GM18505 (cell line): ENCODE measurements at regions not wholly inside any gene's neighbourhood (a gene's known extent, or its start where the extent isn't known, plus 50 kb on each side); places are given as distances from the start of the nearest gene placed in this dataset.

ENCODE experiments used
- ATAC-seq: cut with Tn5 transposase; IDR thresholded peaks from one replicate; pipeline ENCODE4 v1.9.1; 2021; ENCODE audit not compliant: unreplicated experiment
- POLR2A ChIP-seq: IDR thresholded peaks from 4 replicates; pipeline ENCODE4 v1.6.1; 2011; ENCODE audit warnings: borderline replicate concordance; ENCODE audit not compliant: insufficient read depth, insufficient read length; ENCODE audit errors: extremely low read depth

DNA sequence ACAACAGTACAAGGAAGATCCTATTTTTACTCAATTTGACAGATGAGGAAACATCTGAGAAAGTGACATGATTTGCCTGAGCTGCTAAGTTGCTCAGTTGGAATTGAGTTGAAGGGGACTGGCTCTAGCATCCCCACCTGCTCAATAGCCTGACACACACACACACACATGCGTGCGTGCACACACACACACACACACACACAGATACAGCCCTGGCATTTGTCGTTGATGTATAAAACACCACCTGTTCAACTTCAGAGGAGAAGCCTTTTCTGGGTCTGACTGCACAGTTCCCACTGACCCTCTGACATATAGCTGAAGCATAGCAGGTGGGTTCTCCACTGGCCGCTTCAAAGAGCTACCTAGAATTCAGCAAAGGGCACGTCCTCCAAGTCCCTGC lies 1045.9 kb downstream of the VRK1 start:
- no peak for TF ChIP-seq POLR2A
- no peak for ATAC-seq

DNA sequence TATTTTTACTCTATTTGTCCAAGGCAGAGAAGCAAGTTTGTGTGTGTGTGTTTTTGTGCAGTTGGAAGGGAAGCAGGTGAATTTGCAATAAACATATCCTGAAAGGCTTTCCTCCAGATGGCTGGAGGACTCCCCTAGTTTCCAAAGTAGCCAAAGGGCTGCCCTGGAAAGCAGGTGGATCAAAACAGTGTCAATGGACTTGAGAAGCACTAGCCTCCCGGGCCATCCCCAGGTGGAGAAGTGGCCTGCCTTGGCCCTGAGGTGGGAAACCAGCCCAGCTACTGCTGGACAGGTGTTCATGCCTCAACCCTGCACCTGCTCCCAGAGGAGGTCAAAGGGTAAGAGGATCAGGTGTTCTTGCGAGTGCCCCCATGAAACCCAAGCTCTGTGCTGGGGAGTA lies 1046.9 kb downstream of the VRK1 start:
- no peak for TF ChIP-seq POLR2A
- ATAC-seq, result no peak

DNA sequence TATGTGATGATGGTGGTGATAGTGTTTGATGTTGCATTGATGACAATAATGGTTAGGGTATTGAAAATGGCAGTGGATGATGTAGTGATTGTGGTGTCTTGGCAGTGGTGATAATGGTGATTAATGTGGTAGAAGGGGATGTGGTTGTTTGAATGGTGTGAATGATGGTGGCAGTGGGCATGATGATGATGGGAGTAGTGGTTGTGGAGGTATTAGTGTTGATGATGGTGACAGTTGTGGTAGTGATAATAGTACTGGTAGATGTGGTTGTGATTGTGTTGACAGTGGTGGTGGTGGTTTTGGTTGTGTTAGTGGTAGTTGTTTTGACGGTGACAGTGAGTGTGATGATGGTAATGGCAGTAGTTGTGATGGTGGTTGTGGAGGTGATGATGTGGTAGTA lies 1049.0 kb downstream of the VRK1 start:
- no peak for TF ChIP-seq POLR2A
- no peak for ATAC-seq

DNA sequence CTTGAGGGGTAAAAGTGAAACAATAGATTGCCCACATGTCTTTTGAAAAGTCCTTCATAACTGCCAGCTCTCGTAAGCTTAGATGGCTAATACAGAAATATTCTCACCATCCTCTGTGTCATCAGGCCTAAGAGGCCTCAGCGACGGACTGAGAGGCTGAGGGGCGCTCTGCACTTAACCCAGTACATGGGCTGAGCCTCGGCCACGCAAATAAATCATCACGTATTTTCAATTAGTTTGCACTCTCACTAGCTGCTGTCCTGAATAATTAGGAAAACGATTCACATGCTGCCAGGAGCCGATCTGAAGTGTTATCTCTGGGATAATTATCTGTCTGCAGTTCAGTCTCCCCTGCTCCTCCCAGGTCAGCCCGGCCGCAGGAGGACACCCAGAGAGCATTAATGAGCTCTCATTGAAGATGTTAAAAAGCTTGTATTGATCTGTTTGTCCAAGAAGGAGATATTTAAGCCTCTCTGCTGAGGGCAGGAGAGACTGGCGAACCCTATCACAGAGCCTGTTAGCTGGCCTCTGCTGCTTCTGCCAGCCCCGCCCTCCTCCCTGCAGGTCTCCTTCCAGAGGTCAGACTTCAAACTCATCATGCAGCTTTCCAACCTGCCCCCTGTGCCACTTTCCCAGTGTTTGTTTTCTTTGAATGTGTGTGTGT lies 1051.3 kb downstream of the VRK1 start:
- ATAC-seq, result no peak
- TF ChIP-seq POLR2A, result no peak

DNA sequence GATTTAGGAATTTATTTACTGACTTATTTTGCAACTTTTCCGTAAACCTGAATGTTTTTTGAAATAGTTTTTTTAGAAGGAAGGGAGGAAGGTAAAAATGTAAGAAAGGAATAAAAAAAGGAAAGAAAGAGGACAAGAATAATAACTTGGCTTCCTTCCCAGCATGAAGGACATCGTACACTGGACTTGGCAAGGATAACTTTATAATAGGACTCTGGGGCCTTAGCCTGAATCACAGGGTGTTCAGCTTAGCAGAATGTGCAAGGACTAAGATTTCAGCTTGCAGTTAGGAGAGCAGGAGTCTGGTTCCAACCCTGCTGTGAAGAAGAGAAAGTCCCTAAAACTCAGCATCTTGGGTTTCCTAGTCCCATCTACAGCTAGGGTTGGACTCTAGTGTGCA lies 1053.3 kb downstream of the VRK1 start:
- ATAC-seq, result no peak
- TF ChIP-seq POLR2A, result no peak

DNA sequence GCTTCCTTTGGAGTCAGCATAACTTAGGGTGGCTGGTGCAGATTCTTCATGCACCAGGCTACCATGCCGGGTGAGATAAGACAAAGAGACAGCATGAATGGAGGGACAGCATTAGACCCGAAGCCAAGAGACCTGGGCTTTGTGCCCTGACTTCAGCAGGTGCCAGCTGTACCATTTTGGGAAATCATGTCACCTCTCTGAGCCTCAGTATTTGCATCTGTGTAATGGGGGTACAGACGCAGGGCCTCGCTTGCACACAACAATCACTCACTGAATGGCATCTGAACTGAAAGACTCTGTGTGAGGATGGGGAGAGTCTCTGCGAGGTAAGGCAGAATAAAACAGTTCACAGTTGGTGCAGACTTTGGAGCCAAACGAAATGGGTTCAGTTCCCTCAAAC lies 1053.7 kb downstream of the VRK1 start:
- ATAC-seq, result no peak
- TF ChIP-seq POLR2A, result no peak

DNA sequence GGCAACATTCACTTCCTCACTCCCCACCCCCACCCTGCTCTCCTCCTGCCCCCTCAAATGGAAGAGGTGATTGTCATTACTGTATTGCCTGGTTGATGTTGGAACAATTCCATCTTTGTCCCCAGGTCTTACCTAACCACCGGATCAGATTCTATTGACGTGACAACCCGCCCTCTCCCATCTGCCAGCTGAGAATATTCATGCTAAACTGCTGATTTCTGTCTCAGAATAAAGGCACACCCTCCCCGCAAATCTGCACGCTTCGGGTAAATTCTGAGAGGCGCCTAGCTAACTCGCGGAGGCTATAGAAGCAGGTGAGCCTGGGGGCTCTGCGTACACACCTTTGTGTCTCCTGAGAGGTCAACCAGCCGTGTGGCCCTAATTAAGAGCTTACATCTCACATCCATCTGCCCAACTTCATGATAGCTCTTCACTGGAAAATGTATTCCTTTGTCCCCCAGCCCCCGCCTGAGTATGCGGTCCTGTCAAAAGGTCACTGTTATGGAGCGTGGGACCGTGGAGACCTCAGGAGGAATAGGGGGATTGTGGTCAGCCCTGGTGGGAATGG lies 1054.3 kb downstream of the VRK1 start:
- no peak for TF ChIP-seq POLR2A
- no peak for ATAC-seq

DNA sequence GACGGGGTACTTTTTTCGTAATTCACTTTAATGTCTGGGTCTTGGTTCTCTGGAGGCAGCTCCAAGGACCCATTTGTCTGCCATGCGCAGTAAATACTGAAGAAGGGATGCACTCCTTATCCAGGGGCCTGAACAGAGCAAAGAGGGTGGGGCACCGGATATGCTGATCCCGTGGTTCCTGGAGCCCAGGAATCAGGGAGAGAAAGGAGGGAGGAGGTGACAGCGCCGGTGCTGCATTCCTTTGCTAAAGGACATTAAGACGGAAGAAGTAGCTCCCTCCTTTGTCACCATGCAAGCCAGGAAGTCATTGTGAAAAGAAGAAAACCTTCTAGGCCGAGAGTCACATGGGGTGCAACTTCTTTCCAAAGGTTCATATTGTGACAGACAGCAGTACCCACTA lies 1057.7 kb downstream of the VRK1 start:
- no peak for TF ChIP-seq POLR2A
- ATAC-seq, result no peak

DNA sequence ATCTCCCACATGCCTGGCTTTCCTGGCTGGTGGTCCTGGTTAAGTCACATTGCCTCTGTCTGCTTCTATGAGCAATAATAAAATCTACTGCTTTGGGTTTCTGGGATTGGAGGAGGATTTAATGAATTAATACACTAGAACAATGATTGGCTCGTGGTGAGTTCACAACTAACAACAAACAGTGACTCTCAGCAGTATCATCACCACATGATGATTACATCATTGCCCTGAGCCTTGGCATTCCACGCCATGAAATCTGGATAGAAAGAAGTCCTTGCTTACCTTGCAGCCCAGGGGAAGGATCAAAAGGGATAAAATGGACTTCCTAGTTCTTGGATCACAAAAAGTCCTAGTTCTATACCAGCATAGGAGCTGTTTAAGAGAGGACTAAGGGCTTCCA lies 1069.0 kb downstream of the VRK1 start:
- no peak for TF ChIP-seq POLR2A
- no peak for ATAC-seq

DNA sequence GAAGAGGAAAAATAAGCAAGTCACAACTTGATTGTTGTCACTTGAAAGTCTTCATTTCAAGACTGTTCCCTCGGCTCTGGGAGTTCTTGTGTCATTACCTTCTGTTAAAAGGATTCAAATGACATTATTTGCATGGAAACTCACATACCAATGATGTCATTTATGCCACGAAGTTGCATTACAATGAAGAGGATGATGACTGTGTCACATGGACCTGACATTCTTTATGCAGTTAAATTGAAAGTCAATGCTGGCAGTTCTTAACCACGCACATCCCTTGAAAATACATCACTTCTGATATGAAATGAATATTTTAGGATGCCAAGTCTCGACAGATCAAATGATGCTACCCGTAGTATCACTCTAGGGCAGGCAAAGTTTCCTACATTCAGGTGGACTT lies 1069.5 kb downstream of the VRK1 start:
- TF ChIP-seq POLR2A, result no peak
- no peak for ATAC-seq

DNA sequence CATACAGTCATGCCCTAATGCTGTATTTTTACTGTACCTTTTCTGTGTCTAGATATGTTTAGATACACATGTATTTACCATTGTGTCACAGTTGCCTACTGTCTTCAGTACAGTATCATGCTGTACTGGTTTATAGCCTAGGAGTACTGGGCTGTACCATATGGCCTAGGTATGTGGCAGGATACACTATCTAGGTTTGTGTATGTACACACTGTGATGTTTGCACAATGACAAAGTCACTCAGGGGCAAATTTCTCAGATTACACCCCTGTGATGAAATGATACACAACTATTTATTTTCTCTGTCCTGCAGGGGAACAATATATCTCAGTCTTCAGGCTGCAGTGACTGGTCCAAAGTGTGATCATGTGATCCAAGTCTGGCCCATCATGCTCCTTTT lies 1076.1 kb downstream of the VRK1 start:
- TF ChIP-seq POLR2A, result no peak

DNA sequence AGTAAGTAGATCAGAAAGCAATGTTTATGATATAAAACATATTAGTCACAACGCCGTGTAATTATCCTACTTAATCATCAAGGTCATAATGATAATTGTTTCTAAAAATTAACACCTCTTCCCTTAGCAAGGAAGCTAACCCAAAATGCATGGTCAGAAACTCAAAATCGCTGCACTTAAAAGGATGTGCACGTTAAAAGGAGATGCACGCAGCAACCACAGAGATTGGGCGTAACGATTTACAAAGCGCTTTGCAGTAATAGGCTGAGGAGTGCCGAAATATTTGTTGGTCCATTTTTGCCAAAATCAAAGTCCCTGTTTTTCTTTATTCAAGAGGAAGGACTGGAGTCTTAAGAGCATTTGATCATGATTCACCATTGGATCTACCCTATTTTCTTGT lies 1077.2 kb downstream of the VRK1 start:
- no peak for TF ChIP-seq POLR2A
- no peak for ATAC-seq

More for the DNA sequence above, 1076.1 kb downstream of the VRK1 start:
- no peak for ATAC-seq

DNA sequence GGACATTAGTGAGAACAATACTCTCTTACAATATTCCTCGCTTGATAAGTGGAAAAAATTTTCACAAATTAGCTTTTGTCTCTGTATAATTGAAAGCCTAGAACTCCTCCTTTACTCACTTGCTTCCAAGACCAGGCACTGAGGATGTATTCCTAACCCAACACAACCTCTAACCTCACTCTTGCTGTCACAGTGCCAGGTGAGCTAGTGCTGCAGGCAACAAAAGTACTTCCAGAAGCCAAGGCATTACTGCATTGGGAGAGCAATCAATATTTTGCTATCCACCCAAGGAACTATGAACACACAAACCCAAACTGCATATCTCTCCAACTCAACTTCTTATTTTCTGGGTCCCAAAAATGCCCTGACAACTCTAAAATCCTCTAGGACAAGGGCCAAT lies 1081.0 kb downstream of the VRK1 start:
- no peak for TF ChIP-seq POLR2A

DNA sequence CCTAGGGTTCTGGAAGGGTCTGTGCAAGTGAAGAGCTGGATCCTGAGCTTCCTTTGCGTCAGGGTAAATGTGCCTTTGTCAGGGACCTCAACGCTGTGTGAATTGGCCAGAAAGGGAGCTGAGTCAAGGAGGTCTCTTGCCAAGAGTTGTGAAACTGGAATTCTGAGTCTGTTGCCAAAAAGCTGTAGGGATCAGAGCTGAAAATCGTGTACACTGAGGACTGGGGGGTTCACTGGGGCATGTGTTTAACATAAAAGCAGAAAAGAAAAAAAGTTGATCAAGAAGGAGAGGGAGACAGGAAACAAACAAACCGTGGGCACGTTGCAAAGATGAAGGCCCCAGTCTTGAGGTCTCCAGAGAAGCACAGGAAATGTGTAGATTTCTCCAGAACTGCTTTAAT lies 1081.5 kb downstream of the VRK1 start:
- ATAC-seq, result no peak

More for the DNA sequence above, 1081.0 kb downstream of the VRK1 start:
- no peak for ATAC-seq

DNA sequence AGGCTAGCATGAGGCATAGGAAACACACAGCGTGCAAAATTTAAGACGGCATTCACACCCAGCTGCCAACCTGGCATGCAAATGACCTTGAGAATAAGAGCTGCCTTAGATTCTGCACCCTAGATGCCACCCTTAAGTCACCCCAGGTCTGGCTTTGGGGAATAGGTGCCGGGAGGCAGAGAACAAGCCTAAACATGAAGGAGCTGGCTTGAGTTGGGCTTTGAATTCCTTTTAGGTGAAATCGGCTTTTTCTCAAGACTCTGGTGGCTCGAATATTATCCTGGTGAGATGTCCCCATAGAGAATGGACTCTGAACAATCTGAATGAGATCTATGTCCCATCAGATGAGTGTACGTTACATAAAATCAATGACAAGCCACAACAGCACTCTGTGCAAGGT lies 1090.5 kb downstream of the VRK1 start:
- no peak for TF ChIP-seq POLR2A
- ATAC-seq, result no peak

More for the DNA sequence above, 1081.5 kb downstream of the VRK1 start:
- no peak for TF ChIP-seq POLR2A

DNA sequence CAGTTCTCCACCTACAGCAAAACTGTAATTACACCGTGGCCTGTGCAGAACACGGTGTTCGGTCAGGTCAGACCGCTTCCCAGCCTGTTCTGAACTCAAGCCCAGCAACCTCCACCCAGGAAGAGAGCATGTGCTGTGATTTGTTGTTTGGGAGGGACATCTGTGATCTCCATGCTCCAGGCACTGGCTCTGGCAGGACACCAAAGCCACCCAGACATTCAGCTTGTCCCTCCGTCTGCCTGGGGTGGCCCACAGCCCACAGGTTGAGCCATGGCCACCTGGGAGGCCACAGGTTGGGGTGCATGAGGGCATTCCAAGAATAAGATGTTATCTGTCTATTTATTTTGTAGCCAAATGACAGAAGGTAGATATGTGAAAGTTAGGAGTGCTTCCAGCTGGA lies 1091.1 kb downstream of the VRK1 start:
- no peak for TF ChIP-seq POLR2A

DNA sequence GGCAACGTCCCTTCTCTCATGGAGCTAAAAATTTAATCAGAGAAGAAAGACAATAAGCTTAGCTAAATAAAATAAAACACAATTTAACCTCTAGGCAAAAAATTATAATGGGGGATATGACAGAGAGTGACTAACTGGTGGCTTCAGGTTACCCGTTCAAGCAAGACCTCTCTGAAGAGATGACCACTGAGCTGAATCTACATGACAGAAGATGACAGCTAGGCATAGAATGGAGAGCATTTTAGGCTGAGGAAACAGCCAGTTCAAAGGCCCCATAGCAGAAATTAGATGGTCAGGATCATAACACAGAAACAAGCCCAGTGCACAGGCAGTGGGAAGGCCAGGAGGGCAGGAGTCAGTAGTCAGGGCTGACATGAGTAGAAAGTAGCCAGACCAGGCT lies 1094.3 kb downstream of the VRK1 start:
- ATAC-seq, result no peak

More for the DNA sequence above, 1091.1 kb downstream of the VRK1 start:
- ATAC-seq, result no peak

More for the DNA sequence above, 1094.3 kb downstream of the VRK1 start:
- no peak for TF ChIP-seq POLR2A
